CD4-positive, alpha-beta T cell treated with Interleukin-12 subunit alpha and Interleukin-12 subunit beta, for 1 hour (primary cell): ENCODE measurements at regions not wholly inside any gene's neighbourhood (a gene's known extent, or its start where the extent isn't known, plus 50 kb on each side); places are given as distances from the start of the nearest gene placed in this dataset.
"Not testable (repeated sequence)": the region's sequence is repeated elsewhere in the genome, so short reads cannot be mapped to it uniquely, and the experiment has no call there.

Source experiments
- DNase-seq: peaks from one replicate; pipeline ENCODE4 v3.0.0-alpha.2; 2020

DNA sequence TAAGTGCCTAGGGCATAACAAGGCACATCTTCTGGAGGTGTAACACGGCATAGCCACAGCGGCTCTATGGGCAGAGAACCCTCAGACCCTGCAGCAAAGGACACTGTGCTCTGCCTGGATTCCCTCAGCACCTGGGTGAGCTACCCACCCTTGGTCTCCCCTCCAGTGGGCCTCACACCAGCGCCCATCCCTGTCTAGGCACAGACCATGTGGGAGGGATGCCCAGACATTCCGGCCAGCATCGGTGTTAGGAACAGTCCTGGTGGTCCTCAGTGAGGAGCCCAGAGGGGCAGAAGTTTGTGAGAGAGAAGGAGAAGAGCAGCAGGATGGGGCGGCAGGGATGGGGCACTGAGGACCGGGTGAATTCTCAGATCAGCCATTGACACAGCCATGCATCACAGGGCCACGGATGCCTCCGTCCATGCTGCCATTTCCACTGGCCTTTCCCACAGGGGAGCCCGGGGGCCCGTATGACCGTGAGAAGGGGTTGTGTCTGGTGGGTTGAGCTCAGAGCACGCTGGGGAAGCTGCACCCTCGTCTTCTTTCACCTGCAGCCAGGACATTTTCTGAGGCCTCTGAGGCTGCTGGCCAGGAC is 282.7 kb upstream of the SFSWAP start:
- DNase-seq: no peak

DNA sequence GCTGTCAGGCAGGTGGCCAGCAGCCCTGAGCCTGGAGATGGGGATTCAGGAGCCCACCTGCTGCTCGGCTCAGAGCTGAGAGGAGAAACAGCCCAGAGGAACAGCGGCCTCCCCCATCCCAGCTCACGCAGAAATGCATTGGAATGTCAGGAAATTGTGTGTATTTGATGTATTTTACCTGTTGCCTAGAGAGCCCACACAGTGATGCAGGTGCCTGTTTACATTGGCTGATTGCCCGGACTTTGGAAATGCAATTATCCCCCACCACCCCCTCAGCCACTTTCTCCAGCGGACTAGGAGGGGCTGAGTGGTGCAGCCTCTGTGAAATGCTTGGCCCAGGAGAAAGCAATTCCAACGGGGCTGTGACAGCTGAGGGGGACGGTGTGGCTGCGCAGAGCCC is 281.7 kb upstream of the SFSWAP start:
- not testable (repeated sequence) for DNase-seq

DNA sequence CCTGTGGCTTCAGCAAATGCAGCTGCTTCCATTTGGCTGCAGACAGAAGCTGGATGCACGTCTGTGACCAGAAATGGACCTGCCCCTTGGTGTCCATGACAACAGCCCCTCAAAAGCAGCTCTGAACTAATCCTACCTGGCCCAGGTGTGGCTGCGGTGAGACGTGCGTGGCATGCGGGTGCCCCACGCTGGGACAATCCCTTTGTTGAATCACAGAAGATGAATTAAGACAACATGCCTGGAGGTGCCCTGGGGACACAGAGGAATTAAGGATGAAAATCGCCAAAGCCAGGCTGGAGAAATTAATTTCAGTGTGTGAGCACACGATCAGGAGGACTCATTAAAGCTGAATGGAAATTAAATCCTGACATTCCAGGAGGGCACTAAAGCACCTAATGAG is 281.2 kb upstream of the SFSWAP start:
- not testable (repeated sequence) for DNase-seq

DNA sequence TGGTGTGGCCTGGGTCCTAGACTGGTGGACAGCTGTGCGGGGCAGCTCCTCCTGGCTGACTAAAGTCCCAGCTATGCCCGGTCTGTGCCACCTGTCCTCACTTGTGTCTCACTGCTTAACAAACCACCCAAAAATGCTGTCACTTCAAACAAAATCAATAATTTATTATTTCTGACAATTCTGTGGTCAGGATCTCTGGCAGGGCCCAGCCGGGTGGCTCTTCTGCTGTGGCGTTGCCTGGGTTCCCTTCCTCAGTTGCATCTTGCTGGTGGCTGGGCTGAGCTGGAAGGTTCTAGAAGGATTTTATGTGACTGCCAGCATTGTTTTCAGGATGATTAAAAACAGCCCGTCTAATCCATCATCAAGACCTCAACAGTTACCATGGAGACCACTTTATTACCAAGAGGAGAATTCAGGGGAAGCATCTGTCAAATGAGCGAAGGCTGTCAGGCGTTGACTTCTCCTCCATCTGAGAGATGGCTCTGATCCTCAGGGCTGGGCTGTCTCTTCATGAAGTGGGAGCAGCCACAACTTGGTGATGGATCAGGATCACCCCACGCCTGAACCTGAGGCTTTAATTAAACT is 280.6 kb upstream of the SFSWAP start:
- DNase-seq: no peak

DNA sequence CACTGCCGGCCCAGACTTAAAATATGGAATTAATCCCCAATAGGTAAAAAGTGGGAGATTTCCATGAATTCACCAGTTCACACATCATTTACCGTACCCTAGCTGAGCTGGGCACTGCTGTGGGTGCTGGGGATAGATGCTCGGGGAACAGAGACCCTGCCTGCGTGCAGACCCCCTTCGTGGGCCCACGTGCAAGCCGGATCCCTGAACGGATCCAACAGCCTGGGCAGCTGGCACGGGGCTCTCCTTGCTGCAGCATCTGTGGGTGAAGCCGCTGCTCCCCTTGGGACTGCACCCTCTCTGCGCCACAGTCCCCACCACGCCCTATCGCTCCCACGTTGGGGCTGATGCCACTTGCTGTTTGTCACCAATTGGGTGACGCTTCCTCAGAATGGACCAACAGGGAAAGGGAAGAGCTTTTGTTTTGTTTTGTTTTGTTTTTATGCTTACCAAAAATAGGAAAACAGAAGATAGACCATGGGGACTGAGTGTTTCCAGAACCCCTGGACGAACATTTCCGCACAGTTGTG is 279.7 kb upstream of the SFSWAP start:
- DNase-seq: not testable (repeated sequence)

DNA sequence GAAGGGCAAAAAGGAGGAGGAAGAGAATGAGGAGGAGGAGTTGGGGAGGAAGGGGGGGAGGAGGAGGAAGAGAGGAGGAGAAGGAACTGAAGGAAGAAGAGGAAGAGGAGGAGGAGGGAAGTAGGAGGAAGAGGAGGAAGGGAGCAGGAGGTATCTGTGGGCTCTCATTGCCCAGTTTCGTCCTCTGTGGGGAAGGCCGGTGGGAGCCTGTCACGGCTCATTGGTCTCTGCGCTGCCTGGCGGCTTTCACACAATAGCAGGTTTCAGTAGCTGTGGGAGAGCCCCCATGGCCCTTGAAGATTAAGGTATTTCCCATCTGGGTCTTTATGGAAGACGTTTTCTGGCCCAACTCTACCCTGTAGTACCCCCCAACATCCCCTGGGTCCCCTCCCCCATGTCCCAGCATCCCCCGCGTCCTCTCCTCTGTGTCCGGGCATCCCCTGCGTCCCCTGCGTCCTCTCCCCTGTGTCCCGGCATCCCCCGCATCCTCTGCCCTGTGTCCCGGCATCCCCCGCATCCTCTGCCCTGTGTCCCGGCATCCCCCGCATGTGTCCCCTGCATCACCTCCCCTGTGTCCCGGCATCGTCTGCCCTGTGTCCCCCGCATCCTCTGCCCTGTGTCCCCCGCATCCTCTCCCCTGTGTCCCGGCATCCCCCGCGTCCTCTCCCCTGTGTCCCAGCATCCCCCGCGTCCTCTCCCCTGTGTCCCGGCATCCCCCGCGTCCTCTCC is 278.2 kb upstream of the SFSWAP start:
- DNase-seq: no peak

DNA sequence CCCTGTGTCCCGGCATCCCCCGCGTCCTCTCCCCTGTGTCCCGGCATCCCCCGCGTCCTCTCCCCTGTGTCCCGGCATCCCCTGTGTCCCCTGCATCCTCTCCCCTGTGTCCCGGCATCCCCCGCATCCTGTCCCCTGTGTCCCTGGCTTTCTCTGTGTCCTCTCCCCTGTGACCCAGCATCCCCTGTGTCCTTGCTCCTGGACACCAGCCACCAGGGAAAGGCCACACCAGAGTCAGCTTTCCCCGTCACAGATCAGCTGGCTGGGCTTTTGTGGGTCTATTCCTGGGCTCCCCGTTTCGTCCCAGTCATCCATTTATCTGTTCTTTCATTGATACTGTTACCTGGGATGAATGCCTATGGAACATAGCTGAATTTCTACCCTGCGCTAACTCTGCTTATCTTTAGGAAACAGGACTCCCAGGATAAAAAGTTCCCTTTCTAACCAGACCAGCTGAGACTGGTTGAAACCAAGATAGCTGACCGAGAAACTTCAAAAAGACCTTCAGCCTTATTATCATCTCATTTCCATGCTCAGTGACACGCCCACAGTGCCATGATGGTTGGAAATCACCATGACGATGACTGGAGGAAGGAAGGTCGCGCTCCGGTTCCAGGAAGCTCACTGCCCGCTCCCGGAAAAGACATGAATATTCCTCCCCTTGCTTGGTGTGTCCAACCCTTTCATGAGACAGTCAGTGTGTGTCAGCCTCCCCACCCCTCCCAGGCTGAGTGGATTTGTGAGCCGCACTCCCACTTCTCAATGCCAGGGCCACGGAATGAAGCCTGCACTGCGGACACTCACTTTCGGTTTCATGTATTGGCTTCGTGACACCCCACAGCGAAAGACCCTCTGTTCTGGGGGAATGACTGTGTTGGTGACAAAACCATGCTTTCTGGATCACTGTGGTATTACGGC is 276.4 kb upstream of the SFSWAP start:
- DNase-seq: no peak

DNA sequence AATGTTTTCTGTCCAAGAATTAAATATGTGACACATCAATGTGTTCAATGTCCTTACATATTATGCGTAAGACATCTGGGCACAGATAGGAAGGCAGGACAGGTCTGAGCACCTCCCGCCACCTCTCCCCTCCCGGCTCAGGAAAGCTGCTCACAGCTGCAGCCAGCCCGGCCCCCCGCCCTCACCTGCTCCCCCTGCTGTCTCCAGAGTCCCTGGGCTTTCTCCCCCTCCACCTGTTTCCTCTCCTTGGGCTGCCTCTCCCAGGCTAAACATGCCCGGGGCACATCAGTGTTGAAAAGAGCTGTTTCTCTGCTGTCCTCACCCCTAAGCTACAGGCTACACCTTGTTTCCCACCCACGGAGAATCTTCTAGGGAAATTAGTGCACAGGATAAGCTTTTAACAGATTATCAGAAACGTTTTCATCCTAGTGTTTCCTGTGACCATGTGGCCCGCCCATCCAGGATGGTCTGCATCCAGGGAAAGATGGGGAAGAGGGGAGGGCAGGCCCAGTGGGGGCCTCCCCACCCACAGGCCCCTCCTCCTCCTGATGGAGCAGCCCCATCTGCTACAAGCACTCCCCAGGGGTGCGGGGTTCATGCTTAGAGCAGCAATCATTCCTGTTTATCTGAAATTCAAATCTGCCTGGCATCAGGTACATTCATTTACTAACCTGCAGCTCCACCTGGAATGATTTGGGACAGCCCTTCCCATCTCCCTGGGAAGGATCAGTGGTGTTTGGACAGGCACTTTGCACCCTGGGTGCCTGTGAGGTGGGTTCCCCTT is 273.8 kb upstream of the SFSWAP start:
- DNase-seq: no peak

DNA sequence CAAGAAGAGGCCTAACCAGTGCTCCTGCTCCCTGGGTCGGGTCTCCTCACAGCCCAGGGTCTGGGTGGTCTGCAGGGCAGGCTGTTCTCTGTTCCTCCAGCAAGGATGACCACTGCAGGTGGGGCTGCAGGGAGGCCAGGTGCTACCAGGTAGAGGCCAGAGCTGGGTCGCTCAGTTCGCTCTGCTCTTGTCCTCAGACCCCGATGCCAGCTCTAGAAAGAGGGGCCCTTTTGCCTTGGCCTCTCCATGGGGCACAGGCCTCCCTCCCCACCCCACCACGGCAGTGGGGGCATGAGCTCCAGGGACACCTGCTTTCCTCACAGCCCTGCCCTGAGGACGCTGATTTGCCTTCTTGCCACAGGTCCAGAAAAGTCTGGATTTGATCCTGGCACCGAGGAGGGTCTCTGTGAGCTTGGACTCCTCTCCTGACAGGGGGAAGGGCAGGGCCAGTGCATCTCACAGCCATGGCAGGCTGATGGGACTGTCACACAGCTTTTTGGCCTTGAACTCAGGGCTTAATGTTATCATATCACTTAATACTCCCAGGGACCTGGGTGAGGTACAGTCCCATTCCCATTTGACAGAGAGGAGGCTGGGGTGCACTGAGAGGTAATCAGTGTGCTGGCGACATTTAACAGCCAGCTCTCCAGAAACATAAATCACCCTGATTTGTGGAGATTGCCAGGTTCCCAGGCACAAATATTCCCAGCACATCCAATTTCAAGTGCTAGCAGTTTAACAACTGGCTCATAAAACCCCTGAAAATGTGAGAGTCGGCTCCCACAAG is 273.0 kb upstream of the SFSWAP start:
- DNase-seq: no peak

DNA sequence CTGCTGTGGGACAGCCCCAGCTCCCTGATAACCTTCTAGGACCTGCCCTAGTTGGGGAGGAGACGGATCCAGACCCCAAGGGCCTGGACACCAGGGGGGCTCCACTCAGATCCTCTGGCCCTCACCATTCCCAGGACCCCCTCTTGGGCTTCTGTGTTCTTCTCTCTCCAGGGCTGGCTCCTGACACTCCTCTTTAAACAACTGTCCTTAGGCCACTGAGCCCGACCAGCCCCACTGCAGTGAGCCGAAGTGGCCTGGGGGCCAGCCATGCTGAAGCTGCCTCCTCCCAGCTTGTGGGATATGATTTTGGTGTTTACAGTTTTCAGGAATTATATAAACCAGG is 272.4 kb upstream of the SFSWAP start:
- DNase-seq: not testable (repeated sequence)

DNA sequence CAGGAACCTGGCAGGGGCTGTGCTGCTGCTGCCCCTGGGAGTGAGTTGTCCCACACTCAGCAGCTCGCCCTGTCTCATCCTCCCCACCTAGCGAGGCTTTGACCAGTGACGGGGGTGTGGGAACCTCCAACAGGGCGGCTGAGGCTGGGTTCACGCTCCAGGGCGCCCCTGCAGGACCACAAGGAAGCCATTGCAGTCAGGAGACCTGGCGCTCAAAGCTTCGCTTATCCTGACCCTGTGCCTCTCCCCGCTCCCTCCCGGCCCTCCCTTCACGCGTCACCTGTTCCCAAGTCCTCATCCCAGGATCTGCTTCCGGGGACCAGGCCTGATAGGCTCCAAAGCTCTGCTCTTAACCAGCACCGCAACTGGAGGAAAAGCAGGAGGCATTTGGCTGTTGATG is 272.0 kb upstream of the SFSWAP start:
- DNase-seq: no peak

DNA sequence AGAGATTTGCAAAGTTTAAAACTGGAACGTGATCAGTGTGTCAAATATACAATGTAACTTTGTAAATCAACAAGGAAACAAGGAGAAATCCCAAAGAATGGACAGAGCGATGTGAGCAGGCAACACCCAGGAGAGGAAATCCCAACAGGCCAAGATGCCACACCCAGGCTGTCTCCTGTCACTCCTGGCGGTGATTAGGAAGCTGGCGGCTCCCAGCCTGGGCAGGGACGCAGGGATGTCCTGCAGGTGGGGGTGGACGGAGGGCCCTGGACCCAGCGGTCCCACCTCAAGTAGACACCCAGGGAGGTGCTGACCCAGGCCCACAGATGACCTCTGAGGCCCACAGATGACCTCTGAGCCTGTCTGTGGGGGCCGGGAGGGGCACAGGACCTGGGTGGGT is 271.1 kb upstream of the SFSWAP start:
- not testable (repeated sequence) for DNase-seq

DNA sequence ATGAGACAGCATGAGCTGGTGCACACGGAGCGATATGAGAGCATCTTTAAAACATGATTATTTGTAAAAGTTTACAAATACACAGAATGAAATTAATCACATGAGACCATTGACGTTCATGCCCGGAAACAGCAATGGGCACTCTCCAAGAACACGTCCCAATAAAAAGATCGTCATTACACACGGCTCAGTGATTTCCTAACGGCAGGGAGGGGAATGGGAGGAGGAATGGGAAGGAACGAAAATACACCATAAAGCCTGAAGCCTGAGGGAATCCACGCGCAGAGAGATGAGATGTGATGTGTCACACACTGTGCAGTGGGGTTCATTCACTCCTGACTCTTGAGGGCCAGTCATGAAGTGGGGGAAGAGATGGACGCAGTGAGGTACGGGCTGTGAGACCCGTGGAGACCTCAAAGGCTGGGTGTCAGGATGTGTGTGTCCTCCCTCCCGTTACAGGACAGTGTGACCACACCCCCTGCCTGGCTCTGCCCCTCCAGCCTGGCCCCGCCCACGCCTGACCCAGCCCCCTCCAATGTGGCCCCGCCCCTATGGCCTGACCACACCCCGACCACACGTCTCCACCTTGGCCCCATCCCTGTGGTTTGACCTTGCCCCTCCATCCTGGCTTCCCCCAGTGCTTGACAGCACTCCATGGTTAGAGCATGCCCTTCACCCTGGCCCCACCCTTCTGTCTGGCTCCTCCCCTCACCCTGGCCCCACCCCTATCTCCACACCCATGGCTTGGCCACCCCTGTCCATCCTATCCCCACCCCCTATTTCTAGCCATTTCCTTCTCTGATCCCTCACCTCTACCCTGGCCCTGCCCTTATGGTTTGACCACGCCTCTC is 270.5 kb upstream of the SFSWAP start:
- DNase-seq: not testable (repeated sequence)

DNA sequence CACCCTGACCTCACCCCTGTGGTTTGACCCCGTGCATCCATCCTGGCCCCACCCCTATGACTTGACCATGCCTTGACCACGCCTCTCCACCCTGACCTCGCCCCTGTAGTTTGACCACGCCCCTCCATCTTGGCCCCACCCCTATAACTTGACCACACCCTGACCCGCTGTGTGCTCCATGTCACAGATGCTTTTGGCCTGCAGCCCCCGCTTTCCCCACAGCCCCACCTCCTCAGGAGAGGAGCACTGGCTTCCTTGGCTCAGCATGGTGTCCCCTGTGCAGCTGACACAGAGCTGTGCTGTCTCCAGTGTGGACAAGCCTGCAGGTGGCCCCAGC is 269.9 kb upstream of the SFSWAP start:
- DNase-seq: no peak

DNA sequence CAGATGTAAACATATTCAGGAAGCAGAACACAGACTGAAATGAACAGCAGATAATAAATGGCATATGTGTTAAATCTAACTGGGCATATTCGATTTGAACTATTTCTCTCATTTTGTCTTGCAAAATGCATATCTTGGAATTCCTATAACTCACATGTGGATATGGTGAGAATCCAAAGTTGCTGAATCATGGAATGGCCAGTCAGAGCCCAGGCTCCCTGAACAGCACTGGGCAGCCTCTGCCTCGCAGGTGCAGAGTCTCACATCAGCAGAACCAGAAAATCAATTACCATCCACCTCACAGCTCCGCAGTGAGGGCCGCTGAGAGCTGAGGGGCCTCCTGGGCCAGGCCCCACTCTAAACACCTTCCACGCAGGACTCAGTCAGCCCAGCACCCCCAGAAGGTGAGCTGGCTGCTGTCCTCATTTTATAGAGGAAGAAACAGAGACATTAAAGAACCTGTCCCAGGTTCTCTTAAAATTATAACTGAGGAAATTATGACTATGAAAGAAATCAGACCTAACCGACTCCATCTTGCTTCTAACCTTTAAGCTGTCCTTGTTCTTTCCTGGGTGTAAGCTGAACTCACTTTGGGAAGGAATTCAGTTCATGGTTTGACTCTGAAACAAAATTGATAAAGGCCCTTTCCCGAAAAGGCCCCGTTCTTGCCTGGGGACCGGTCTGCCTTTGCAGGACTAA is 269.1 kb upstream of the SFSWAP start:
- DNase-seq: no peak

DNA sequence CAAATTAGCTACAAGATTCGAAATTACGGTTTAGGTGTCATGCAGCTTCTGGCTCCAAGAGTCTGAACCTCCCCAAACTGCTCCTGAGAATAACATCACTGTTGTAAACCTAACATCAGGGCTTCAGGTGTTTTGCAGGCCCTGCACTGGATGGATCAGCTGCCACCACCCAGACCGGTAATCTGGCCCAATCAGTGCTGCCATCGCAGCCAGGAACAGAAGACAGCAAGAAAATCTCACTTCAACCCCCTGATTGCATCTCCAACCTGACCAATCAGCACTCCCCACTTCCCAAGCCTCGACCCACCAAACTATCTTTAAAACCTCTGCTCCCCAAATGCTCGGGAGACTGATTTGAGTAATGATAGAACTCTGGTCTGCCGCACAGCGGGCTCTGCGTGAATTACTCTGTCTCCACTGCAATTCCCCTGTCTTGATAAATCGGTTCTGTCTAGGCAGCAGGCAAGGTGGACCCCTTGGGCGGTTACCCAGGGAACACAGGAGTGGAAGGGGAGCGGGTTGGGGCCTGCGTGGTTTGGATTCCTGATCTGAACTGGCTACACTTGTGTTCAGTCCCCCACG is 268.5 kb upstream of the SFSWAP start:
- DNase-seq: no peak

DNA sequence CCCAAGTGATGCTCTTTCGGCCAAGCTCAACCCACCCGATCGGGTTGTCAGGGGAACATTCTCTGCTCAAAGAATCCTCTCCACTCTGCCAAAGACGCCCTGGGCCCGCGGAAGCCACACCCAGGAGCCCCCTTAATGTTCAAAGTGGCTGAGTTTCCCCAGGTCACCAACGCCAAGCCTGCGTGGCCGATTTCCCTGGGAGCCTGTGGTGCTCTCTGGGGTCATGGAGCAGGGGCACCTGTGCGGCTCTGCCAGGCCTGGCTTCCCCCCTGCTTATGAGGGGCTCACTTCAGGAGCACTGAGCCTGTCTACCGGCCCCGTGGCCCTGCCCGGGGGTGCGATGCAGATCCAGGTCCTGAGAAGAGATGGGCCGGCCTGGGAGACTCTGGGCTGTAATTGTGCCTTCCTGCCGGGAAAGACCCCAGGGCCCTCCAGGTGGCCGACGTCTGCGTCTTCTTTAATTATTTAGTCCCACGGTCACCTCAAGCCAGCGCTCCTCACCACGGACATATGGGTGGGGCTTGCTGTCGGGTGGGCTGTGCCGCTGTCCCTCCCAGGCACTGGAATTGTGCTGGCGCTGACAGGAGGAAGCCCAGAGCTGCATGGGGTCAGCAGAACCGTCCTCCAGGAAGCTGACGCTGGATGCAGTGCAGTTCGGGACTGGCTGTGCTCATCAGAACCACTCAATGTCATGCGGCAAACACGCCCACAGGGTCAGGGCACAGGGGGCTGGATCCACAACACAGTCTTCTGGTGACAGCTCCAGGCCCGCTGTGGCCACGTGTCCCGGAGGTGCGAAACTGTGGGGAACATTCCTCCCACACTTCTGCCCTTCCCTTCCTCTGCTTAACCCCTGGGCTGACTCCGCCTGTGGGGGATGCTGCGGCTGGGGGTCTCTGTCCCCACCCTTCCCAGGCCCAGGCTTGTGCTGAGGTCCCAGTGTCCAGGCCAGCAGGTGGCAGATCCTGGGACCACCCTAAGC is 267.6 kb upstream of the SFSWAP start:
- no peak for DNase-seq
